Retinal pigment epithelial cell (primary cell): ENCODE measurements at regions not wholly inside any gene's neighbourhood (a gene's known extent, or its start where the extent isn't known, plus 50 kb on each side); places are given as distances from the start of the nearest gene placed in this dataset.

Experiments used
- DNase-seq: peaks from one replicate; pipeline ENCODE4 v3.0.0-alpha.2; 2010; ENCODE audit warnings: low read depth
- H3K4me3 ChIP-seq: 2 replicates; pipeline ENCODE4 v1.5.1; 2011; ENCODE audit warnings: mild to moderate bottlenecking, low read length, control low read depth, moderate library complexity
- TF ChIP-seq, protein P1 (sequence below): conservative IDR thresholded peaks from 2 replicates; pipeline ENCODE4 v1.5.1; 2011; ENCODE audit warnings: low read depth, low read length, control low read depth, inconsistent platforms

DNA sequence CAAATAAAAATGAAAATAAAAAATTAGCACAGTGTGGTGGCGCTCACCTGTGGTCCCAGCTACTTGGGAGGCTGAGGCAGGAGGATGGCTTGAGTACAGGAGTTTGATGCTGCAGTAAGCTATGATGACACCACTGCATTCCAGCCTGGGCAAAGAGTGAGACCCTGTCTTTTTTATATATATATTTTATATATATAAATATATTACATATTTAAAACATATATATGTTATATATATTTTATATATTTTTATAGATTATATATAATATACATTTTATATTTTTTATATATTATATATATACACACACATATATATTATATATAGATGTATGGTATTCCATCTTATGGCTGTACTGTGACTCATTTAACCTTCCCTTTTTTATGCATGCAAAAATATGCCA is 87.6 kb upstream of the PMEPA1 start:
- DNase-seq: no peak
- H3K4me3 ChIP-seq: no peak overlapping the region
- TF ChIP-seq, protein P1, sequence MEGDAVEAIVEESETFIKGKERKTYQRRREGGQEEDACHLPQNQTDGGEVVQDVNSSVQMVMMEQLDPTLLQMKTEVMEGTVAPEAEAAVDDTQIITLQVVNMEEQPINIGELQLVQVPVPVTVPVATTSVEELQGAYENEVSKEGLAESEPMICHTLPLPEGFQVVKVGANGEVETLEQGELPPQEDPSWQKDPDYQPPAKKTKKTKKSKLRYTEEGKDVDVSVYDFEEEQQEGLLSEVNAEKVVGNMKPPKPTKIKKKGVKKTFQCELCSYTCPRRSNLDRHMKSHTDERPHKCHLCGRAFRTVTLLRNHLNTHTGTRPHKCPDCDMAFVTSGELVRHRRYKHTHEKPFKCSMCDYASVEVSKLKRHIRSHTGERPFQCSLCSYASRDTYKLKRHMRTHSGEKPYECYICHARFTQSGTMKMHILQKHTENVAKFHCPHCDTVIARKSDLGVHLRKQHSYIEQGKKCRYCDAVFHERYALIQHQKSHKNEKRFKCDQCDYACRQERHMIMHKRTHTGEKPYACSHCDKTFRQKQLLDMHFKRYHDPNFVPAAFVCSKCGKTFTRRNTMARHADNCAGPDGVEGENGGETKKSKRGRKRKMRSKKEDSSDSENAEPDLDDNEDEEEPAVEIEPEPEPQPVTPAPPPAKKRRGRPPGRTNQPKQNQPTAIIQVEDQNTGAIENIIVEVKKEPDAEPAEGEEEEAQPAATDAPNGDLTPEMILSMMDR: no peak

DNA sequence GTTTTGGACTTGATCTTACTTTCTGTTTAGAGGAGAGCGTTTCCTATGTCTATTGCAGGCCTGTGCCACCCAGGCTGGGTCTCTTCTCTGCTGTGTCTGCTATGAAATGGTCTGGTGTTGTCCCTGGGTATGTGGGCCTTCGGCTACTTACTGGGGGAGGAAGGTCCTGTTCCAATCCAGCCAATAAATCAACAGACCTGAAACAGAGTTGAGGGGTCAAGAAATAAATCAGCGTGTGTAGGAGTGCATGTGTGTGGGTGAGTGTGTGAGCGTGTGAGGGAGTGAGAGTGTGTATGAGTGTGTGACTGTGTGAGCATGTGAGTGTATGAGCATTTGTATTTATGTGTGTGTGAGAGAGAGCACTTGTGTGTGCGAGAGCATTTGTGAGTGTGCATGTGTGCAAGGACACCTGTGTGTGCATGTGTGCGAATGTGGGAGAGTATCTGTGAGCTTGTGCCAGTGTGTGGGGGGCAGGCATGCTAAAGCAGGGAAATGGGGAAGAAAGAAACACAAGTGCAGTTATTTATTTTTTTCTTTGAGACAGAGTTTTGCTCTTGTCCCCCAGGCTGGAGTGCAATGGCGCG is 86.3 kb upstream of the PMEPA1 start:
- no peak for DNase-seq
- TF ChIP-seq, protein P1: no peak
- H3K4me3 ChIP-seq: no peak overlapping the region

DNA sequence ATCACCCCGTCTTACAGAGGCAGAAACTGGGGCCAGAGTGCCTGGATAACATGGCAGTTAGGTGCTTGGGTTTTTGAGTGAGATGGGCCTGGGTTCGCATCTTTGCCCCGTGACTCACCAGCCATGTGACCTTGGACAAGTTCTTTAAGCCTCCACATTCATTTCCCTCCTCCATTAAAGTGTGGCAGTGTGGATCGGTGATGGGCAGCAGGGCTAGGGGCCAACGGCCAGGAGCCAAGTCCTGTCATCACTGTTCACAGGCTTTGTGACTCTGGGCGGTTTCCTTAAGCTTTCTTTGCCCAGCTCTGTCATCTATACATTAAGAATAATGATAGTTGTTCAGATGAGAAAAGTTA is 85.5 kb upstream of the PMEPA1 start:
- TF ChIP-seq, protein P1: no peak
- no peak overlapping the region for H3K4me3 ChIP-seq
- DNase-seq: peak; percentile 22

DNA sequence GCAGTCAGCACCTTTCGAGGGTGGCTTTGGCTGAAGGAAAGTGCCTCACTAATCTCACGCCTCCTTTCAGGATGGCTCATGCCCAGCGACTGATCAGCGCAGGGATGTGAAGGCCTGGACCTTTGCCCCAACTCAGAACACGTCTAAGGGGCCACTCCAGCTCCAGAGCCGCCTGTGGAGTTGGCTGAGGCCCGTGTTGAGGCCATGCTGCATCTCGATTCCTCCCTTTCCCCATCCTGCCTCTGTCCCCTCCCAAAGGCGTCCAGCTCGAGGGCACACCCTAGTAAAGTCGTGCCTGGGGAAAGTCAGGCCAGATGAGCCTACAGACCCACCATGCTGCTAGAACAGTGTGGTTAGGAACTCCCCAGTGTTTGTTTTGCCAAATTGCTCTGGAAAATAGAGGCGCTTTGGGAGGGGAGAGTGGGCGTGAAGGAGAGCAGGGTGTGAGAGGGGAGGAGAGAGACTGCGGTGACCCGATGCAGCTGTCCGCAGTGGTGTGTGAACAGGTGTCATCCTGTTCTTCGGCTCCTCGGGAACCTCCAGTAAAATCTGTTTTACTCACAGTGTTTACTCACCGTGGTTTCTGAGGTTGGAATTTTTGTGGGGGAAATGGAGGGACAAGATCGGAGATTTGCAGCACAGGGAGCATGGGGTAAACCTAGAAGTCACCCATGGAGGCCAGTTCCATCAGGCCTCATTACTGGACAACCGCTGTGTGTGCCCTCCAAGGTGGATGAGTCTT is 85.0 kb upstream of the PMEPA1 start:
- TF ChIP-seq, protein P1: no peak
- no peak overlapping the region for H3K4me3 ChIP-seq
- DNase-seq: no peak

DNA sequence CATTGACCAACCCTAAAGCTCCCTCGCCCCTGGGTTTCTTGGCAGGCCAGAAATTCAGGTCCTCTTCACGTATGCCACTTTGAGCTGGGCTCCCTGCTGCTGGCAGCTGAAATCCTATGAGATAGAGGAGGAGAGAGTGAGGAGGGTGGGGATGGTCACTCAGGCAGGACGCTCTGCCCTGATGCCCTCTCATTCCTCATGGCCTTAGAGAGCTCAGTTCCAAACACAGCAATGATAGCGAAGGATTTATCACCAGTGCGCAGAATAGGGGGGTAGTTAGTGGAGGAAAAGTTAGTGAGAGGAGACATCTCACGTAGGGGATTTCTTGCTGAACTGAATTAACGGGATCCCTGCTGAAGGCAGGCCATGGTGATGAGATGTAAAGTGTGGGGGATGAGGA is 84.2 kb upstream of the PMEPA1 start:
- TF ChIP-seq, protein P1: no peak
- no peak for DNase-seq

DNA sequence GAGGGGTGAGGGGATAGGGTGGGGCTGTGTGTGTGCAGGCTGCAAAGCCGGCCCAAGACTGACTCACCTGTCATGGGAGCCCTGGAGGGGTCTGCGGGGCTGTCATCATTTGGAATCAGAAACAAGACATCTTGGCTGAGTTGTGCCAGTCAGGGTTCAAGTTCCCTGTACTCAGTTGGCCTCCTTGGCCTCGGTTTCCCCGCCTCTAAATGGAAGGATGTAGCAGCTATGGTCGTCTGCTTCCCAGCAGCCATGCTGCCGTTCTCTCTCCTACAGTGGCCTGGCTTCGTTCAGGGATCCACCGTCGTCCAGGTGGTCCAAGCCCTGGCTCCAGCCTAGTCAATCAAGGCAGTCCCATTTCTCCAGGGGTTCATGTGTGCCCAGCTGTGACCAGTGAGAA is 83.6 kb upstream of the PMEPA1 start:
- H3K4me3 ChIP-seq: no peak overlapping the region
- TF ChIP-seq, protein P1: no peak
- no peak for DNase-seq

More for the DNA sequence above, 84.2 kb upstream of the PMEPA1 start:
- no peak overlapping the region for H3K4me3 ChIP-seq
